T-helper 2 cell treated with Interferon-gamma antibody and Interleukin-4, amounts not matched to agents 100 ng/mL and 5 ng/mL, for 36 hours (primary cell): ENCODE measurements at regions not wholly inside any gene's neighbourhood (a gene's known extent, or its start where the extent isn't known, plus 50 kb on each side); places are given as distances from the start of the nearest gene placed in this dataset.

Experiments used
- intact Hi-C: fragments of 100-400 bp; cut with micrococcal nuclease; formaldehyde crosslinking; loops from one replicate; pipeline ENCODE4 v1.15.1; 2023

DNA sequence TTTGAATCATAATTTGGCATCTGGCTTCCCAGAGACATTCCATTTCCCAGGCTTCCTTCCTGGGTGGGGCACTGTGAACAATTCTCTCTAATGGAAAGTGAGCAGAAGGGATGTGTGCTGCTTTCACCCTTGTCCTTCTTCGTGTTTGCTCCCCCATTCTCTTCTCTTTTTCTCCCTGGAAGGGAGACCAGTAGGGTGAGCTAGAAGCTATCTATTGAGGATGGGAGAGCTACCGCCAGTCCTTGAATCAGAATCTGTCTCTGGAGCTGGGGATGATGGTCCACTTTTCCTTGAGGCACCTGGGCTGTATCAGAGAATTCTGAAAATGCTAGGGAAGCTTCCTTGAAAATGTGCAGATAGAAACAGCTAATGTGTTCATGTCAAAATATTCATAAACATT lies 453.9 kb downstream of the WDR72 start:
- intact Hi-C loops = no loop called here

DNA sequence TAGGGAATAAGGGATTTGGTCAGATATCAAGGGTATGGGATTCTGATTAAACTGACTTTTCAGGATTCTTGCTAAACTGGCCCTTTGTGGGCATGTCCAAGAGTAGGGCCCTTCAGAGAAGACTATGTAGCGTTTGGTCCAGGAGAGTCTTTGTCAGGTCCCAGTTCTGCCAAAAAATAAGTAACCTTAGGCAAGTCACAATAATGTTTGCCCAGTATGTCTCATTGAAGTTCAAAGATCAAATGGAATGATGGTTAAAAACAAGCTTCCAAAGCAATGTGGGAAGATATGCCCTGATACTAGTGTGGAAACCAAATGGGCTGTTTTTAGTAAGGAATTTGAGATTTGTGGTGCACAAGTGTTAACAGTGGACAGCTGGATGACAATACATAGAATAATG lies 454.4 kb downstream of the WDR72 start:
- intact Hi-C loops = no loop called here

DNA sequence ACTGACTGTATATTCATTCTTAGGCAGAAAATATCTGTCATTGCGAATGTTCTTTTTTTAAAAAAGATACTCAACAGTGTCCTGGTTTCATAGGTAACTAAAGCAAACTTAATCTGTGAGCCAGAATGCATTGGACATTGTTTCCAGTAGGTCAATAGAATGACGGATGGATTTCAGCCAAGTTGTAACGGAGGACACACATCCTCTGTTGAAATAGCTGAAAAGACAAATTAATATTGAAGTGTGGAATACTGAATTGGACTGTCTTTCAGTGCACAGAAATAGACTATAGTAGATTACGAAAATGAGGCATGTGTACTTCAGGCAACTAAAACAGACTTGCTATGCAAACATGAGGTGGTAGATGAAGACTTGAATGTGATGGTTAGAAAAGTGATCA lies 461.6 kb downstream of the WDR72 start:
- intact Hi-C loops = no loop called here

DNA sequence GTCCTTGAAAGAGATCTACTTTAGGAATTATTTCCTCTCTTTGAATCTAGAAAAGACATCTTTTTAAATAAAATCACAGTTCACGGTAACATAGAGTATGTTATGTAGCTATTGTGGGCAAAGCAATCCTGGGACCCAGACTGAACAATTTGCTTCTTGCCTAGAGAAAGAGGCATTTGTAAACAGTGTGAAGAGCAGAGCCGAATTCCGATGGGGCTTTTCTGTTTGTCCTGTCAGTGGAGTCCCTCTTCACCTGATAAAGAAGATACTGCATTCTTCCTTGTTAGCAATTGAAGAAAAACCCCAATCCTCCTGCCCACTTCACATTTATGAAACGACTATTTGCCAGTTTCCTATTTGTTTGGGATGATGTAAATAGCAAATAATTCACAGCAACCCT lies 462.9 kb downstream of the WDR72 start:
- intact Hi-C loops = no loop called here

DNA sequence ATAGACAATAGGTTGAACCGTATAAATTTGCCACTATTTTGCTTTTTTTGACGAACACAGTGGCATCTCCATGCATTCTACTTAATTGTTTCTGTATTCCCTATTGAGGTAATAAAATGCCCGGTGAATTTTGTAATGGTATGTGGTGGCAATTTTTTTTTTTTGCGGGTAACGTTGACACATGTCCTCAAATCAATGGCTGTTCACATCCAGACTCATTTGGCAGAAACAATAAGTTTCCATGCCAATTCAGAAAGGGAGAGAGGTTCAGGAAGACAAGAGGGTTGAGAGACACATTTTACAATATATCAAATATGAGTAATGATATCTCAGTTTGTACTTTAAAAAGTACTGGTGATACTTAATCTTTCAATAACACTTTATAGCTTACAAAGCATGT lies 463.9 kb downstream of the WDR72 start:
- intact Hi-C loops = no loop called here

DNA sequence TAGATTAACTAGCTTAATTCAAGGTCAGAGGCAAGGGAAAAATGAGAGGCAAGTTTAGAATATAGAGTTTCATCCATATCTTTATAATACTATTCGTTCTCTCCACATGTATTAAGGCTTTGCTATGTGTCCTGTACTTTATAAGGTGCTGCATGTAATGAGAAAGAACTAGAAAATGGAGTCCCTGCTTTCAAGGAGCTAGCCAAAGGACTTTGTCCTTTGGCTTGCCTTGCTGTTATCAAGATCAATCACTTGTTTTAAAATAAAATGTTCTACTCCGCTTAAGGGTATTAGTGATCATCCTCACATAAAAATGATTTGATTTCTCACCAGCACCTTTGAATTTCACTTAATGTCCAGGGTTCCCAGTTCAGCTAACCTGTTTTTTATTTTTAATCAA lies 470.9 kb downstream of the WDR72 start:
- intact Hi-C loops = no loop called here

DNA sequence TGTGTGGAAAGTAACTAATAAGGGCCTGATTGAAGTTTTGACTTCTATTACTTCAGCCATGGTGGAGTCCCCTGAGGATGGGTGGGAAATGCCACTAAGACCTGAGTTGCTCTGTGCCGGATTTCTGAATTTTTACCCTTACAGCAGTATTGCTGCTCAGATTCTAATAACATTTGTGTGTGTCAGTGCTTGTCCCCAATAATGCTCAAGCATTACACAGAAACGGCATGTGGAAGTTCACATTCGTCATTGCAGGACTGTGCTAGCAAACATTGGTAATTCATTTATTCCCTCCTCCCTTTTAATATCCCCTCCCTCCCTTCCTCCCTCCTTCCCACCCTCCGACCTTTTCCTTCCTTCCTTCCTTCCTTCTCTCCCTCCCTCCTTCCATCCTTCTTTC lies 484.5 kb upstream of the ONECUT1 start:
- intact Hi-C loops = no loop called here

DNA sequence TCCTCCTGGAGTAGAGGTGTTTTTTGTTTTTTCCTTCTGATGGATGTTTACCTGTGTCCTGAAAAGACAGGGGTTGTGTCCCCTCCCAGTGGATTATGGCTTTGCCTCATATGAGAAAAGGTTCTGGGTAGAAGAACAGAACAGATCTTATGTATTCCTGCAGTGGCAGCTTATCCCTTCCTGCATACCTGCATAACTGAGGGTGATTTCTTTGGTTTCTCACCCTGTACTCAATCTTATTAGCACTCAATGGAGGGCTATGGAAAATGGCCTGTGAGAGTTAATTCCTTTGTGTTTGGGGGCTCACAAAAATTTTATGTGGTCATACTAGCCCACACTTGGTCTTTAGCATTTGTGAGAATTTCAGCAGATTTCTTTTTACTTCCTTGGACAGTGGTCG lies 482.0 kb upstream of the ONECUT1 start:
- intact Hi-C loops = no loop called here

DNA sequence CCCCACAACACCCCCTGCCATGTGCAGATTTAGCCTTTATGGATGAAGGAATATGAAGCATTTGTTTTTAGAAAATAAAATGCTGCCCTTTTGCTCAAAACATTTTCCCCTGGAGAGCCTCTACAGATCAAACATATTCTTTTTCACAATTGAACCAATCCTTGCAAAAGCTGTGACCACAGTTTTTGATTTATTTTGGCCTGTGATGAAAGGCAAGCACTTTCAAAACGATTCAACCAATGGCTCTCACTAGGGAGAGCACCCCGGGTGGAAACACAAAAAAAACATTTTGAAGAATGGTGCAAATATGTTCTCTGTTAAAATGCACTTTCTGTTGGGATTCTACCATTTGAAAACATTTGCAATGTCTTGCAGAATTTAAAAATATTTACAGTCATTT lies 476.0 kb upstream of the ONECUT1 start:
- intact Hi-C loops = no loop called here

DNA sequence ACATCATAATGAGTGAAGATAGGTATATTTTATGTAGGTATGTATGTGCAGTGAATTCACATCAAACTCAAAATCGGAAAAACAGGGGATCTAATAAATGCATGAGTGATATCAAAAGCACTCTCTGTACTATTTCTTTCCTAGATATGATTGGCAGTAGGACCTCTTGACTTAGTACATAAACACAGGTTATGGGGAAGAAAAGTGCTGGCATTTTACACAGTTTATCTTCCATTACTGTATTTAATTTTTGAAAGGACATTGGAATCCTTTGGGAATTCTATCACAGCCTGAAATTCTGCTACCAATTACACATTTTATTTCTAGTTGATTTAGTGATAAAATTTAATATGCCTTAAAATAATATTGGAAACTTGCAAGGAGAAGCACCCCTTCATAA lies 470.5 kb upstream of the ONECUT1 start:
- intact Hi-C loops = no loop called here

DNA sequence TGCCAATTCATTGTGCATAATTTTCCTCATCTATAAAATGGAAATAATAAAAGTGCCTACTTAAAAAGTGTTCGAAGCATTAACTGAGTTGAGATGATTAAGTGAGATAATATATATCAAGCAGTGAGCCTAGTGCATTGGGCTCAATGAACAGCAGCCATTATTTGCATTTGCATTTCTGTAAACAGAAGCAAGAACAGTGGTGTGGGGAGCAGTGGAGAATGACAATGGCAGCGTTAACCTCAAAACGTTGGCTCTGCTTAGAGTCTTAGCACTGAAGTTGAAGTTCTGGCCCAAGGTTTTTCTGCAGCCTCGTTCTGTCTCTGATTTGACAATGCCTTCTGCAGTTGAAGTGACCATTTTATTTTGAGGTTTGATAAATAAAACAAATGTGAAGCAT lies 466.3 kb upstream of the ONECUT1 start:
- intact Hi-C loops = no loop called here

DNA sequence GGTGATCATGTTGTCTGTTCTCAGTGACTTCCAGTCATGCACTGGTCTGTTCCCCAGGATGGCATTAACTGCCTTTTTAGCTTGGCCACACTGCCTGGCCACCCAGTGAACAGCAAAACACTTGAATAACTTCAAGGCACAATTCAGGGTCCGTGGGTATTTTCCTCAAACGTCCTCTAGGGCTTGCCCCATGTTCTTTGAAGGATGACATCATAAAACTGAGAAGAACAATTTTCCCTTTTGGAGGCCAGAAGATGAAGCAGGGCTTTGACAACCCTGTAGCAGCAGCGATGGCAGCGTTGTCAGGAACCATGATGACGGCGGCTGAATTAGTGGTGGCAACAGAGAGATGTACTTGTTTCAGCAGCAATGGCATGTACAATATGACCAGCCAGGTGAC lies 465.9 kb upstream of the ONECUT1 start:
- intact Hi-C loops = no loop called here

DNA sequence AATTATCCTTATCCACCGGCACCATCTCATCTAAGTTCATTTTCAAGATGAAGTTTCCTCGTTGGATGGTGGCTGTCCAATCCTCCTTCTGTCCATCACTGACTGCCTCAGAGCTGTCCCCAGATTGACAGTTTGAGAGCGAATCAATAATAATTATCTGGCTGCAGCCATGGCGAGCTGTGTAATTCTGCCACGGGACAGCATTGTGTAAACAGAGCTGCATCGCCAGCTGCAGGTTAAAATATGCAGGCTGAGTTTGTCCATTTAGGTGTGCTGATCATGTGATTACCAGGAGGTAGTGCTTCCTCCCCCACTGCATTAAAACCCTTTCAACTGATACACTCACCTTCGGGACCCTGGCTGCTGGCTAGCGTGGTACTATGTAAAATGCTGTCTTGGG lies 461.9 kb upstream of the ONECUT1 start:
- intact Hi-C loops = no loop called here

DNA sequence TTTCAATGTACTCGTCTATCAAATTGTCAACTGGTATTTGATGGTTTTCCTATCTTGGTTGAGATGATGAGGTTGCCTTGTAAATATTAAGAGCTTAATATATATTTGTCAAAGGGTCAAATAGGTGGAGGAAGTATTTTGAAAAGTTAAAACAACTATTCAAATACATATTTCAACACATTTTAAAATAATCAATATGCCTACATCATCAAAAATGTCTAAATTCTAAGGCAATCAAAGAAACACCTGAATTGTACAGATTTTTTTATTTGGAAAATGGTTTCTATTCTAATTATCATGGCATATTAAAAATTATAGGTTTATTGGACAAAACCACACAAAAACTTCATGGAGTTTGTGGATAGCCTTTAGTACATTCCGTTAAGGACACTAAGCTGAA lies 461.4 kb upstream of the ONECUT1 start:
- intact Hi-C loops = no loop called here

DNA sequence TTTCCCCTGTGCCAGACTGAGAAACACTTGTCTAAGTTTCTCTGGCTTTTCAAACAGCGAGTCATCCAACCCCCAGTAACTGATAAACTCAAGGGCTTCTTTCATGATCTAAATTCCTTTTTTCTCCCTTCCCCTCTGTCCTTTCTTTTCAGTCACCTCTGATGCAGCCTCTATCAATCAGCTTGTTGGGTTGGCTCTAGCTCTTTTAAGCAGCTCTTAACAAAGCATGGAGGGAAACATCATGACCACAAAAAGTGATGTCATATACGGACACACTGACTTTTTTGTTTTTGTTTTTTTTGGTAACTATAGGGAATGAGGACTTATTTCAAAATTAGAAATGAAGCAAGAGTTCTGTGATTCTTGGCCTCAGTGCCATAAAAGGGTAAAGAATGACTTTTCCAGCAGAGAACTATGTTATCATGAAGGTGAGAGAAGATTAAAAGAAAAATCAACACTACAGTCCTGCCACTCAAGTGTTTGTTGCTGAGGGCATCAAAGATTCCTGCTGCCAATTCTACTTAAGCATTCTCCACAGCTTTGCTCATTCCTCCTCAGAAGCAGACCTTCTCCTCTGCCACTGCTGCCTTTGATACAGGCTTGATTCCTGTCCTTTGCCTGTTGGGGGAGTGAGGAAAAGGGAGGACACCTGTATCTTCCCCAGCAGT lies 457.0 kb upstream of the ONECUT1 start:
- intact Hi-C loops = no loop called here

DNA sequence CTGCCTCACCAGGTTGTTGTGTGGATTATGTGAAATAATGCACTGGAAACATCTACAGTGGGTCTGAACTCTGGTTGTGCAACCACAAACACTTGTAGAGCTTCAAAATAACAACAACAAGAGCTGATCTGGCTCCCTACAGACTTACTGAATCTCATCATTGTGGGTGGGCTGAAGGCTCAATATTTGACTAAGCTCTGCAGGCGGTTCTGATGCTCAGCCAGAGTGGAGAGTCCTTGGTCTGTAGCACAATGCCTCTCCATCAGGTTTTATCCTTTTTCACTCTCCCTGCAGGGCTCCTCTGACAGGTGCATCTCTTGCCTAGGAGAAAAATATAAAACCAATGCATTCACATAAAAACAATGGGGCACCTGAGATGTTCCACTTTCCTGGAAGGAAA lies 456.3 kb upstream of the ONECUT1 start:
- intact Hi-C loops = no loop called here

DNA sequence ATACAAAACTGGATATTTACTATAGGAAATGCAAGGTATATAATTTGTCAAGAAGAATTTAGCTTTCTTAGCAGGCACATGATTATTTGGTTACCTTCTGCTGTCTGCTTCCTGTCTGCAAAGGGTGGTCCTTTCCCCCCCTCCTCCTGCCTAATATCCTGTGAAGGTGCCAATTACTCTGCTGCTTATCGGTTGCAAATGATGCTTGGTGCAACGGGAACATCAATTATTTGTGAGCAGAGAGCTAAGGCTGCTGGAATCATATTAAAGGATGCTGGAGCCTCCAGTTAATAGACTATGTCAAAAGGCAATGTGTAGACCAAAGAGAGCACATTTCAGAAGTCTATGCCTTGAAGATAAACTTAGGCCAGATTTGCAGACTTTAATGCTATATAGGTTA lies 443.7 kb upstream of the ONECUT1 start:
- intact Hi-C loops = no loop called here

DNA sequence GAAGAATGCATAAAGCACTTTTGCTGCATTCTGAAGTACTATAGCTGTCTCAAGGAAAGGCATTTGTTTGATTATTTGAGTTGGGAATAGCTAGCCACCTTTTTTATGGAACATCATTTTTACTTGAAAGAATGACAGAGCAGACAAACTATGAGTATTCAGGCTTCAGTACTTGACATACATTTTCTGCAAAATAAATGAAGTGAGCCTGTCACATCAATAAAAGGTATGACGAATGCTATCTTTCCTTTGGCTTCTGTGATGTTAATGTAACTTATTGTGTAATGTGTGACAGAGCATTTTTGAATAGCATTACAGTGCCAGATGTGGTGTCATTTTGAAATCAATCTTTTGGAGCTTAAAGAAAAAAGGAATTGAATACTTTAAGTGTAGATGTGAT lies 440.3 kb upstream of the ONECUT1 start:
- intact Hi-C loops = no loop called here

DNA sequence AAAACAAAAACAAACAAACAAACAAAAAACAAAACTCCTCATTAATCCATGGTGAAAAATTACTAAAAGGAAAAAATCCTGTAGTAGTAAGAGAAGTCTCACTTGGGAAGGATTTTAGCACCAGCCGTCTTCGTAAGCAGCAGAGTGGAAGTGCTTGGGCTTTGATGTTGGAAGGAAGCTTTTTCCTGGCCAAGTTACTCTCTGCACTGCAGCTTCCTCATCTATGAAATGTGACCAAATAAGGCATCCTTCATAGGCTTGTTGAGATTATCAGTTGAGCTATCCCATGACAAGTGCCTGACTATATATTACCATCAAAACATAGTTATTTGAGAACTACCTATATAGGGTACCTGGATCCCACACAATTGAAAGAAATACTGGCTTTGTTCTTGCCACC lies 436.4 kb upstream of the ONECUT1 start:
- intact Hi-C loops = no loop called here

DNA sequence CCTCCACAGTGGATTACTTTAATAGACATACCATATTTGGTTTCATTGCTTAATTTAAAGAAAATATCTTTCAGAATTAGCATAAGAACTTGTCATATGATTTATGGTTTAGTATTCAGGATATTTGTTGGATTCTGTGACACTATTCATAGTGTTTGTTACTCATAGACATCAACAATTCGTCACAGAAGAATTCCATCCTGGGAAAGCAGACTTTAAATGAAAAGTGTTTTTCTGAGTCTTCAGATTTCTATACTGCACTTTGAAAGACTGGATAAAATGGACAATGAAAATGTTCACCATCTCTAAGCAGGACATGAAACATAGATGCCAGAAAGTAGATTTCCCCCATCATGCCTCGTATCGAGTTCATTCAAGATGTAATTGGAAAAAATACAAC lies 435.6 kb upstream of the ONECUT1 start:
- intact Hi-C loops = no loop called here

DNA sequence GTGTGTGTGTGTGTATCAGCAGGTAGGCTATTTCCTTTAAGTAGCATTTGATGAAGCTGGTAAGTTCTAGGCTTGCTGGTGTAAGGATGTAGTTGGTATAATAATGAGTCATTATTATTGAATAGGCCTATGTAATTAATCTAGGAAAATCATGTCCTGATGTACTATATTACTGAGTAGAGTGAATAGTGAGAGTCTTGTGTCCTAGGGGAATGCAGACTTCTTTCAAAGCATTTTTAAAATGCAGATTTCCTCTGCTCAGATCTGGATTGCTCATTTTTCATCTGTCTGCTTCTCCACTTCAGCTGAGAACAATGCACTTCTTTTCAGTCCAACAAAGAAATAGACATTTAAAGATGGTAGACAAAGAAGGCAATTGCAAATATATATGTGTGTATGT lies 434.2 kb upstream of the ONECUT1 start:
- intact Hi-C loops = no loop called here

DNA sequence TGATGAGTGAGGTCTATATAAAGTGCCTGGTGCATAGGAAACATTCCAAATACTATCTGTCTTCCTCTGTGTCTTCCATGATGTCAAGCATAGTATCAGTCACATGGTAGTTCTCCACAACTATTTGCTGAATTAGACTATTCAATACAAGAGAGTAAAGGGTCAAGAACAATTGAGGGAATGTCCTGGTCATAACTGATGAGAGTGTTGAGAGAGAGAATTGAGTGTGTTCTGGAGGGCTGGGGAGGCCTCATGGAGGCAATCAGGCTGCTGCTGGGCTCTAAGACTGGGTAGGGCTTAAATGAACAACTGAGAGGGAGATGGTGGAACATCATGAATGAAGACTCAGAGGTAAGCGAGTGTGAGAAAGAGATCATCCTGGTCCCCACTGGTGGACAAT lies 433.7 kb upstream of the ONECUT1 start:
- intact Hi-C loops = no loop called here

DNA sequence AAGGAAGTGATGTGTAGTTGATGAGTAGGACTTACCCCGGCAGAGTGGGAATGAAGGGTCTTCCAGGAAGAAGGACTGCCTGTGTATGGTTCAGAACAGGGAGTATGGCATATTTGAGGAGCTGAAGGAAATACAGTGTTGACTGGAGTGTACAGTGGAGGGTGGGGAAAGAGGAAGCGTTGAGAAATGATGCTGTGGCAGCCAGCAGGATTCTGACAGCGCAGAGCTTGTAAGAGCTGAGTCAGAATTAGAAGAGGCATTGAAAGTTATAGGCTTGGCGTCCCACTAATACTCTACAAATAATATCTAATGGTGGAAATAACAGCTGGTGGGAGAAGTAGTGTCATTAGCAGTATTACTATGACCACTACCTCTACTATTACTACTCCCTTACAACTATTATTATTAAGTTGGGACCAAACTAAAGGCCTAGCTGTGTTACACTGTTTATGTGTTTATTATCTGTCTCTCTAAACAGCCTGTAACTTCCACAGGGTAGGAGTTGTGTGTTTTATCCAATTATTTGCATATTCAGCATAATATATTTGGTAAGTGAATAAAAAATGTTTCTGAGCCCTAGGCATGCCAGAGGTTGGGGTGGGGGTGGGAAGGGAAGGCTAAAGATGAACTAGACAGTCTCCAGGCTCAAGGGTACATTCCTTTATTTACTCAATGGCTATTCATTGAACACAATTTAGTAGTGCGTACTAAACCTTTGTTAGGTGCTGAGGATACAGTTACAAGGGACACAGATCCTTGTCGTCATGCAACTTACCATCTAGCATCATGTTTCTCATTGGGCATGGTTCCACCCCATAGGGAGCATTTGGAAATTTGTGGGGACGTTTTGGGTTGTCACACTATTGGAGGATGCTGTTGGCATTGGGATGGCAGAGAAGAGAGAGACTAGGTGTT lies 428.8 kb upstream of the ONECUT1 start:
- intact Hi-C loops = no loop called here
